ENCODE measurements at regions not wholly inside any gene's neighbourhood (a gene's known extent, or its start where the extent isn't known, plus 50 kb on each side); places are given as distances from the start of the nearest gene placed in this dataset.

- no peak for DNase-seq (ENCODE audit: low spot score)
- Mint-ChIP-seq H3K4me1 (ENCODE audit: low read depth) (no peaks in the 10 kb centered on the region), H3K27ac (no peak overlapping the region), H3K4me3 (no peak overlapping the region), H3K36me3 (ENCODE audit: low read depth) (no peaks in the 10 kb centered on the region), H3K9me3 (no peaks in the 10 kb centered on the region), H3K27me3 (ENCODE audit: low read depth) (peaks cover 10% of the 10 kb centered on the region)
Measured at GRCh38 chr1:30275926-30276764, 447.2 kb downstream of the MATN1 start.

DNA sequence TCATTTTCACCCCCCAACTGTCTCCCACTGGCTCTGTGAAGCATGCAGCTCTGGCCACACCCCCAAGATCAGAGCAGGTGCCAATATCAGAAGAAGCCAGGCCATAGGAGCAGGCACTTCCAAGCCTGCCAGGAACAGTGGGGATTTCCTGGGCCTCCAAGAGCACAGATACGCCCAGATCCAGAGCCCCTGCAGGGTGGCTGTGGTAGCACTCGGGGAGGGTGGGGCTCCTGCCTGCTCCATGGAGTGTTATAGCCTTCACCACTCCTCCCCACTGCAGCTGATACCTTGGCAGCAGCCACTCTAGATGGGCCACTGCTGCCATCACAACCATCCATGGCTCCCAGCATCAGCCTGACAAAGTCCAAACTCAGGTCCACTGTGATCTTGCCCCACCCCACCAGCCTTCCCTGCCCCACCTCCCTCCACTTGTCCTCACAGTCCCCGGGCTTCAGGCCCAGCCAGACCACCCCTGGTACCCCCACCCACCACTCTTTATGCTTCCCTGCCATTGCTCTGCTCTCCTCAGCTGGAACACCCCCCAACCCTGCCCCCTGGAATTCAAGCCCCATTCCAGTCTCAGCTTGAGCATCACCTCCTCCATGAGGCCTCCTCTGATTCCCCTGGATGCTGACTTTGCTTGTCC lies 448.3 kb downstream of the MATN1 start:
- Mint-ChIP-seq H3K27me3 (ENCODE audit: low read depth) (peaks cover 6% of the 10 kb centered on the region), H3K9me3 (no peaks in the 10 kb centered on the region), H3K4me3 (no peak overlapping the region), H3K4me1 (ENCODE audit: low read depth) (no peaks in the 10 kb centered on the region), H3K27ac (no peak overlapping the region), H3K36me3 (ENCODE audit: low read depth) (no peaks in the 10 kb centered on the region)
- no peak for DNase-seq (ENCODE audit: low spot score)

DNA sequence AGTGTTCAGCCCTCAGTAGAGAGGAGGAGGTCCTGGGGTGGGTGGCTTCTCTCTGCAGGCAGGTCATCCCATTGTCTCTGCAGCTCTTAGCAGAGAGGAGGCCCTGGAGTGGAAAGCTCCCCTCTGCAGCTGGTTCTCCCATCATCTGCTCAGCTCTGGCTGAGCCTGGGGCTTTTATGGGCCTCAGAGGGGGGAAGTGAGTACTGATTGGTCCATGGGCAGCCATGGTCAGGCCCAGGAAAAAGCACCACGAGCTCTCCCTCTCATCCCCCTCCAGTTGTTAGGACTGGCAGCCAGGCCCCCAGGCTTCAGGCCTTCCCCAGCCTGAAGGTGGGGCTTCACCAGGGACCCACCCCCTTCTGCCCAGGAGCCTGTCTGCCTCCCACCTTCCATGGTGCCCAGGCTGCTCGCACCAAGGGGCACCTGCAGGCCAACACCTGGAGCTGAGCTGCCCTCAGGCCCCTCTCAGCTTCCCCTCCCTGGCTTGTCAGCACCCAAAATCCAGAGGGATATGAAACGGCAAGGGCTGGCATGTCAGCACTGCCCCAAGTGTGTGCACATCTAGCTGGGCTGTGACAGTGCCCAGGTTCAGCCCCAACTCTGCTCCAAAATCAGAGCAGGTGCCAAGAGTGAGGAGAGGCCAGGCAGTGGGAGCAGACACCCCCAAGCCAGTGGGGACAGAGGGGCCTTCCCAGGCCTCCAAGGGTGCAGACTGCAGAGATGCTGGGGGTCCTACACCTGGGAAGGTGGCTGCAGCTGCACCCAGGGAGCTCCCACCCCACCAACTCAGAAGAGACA lies 449.0 kb downstream of the MATN1 start:
- H3K9me3 Mint-ChIP-seq = no peaks in the 10 kb centered on the region
- peaks cover 2% of the 10 kb centered on the region for H3K27me3 Mint-ChIP-seq (ENCODE audit: low read depth)
- no peaks in the 10 kb centered on the region for H3K36me3 Mint-ChIP-seq (ENCODE audit: low read depth)
- no peak for DNase-seq (ENCODE audit: low spot score)
- H3K4me3 Mint-ChIP-seq = no peak overlapping the region
- no peaks in the 10 kb centered on the region for H3K4me1 Mint-ChIP-seq (ENCODE audit: low read depth)
- no peak overlapping the region for H3K27ac Mint-ChIP-seq

- Mint-ChIP-seq H3K4me1 (ENCODE audit: low read depth) (no peaks in the 10 kb centered on the region), H3K36me3 (ENCODE audit: low read depth) (no peaks in the 10 kb centered on the region), H3K9me3 (no peaks in the 10 kb centered on the region), H3K27me3 (ENCODE audit: low read depth) (no peaks in the 10 kb centered on the region), H3K27ac (no peak overlapping the region), H3K4me3 (no peak overlapping the region)
- DNase-seq (ENCODE audit: low spot score) = no peak
Measured at GRCh38 chr1:30273456-30273855, 449.9 kb downstream of the MATN1 start.

DNA sequence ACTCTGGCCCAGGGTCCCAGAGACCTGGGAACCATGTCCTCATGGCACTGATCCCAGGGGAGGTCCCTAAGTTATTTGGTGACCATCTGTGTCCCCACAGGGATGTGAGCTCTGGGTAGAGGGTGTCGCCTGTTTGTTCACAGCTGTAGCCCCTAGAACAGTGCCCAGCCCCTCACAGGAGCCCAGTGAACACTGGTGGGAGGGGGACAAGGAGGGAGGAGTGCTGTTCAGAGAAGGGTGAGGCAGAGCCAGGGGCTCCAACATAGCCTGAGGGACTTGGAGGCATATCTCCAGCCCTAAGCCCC lies 450.4 kb downstream of the MATN1 start:
- Mint-ChIP-seq H3K9me3 (no peaks in the 10 kb centered on the region), H3K4me1 (ENCODE audit: low read depth) (no peaks in the 10 kb centered on the region), H3K36me3 (ENCODE audit: low read depth) (no peaks in the 10 kb centered on the region), H3K27me3 (ENCODE audit: low read depth) (no peaks in the 10 kb centered on the region), H3K27ac (no peak overlapping the region), H3K4me3 (no peak overlapping the region)
- no peak for DNase-seq (ENCODE audit: low spot score)

DNA sequence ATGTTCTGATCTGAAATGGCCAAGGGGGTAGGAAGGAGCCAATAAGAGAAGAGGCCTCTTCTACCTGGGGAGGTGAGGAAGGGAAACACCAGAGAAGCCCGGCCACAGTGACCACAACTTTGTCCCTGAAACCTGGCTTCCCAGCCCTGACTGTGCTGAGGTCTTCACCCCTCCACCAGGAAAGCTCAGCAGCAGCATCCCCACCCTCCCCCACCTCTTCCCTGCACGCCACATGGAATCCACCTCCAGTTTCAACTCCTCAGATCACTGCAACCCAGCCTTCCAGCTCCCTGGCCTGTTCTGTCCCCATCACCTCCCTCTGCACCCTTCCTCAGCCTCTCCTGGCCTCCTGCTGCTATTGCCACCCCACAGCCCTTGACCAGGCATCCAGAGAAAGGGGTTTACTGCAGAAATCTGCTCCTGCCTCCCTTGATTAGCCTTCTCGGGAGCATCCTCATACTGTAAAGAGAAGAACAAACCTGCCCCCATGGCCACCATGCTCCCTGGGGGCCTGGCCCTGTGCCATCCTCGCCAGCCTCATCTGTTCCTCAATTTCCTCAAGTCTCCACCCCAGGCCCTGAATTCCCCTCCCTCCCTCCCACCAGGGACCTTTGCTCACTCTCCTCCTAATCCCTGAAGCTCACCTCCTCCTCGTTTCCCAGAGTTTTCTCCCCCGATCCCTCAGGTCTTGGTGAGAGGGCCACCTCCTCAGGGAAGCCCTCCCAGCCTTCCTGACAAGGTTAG lies 450.9 kb downstream of the MATN1 start:
- no peaks in the 10 kb centered on the region for H3K9me3 Mint-ChIP-seq
- no peaks in the 10 kb centered on the region for H3K4me1 Mint-ChIP-seq (ENCODE audit: low read depth)
- H3K27me3 Mint-ChIP-seq (ENCODE audit: low read depth) = no peaks in the 10 kb centered on the region
- no peak overlapping the region for H3K27ac Mint-ChIP-seq
- DNase-seq (ENCODE audit: low spot score) = no peak
- H3K36me3 Mint-ChIP-seq (ENCODE audit: low read depth) = no peaks in the 10 kb centered on the region
- no peak overlapping the region for H3K4me3 Mint-ChIP-seq

GRCh38 chr1:30271401-30272276 lies 451.7 kb downstream of the MATN1 start:
- H3K36me3 Mint-ChIP-seq (ENCODE audit: low read depth) = no peaks in the 10 kb centered on the region
- no peaks in the 10 kb centered on the region for H3K4me1 Mint-ChIP-seq (ENCODE audit: low read depth)
- no peak overlapping the region for H3K4me3 Mint-ChIP-seq
- no peaks in the 10 kb centered on the region for H3K27me3 Mint-ChIP-seq (ENCODE audit: low read depth)
- no peak for DNase-seq (ENCODE audit: low spot score)
- H3K27ac Mint-ChIP-seq = no peak overlapping the region
- H3K9me3 Mint-ChIP-seq = no peaks in the 10 kb centered on the region

GRCh38 chr1:30270461-30270860 lies 452.9 kb downstream of the MATN1 start:
- no peak for DNase-seq (ENCODE audit: low spot score)
- Mint-ChIP-seq H3K4me3 (no peak overlapping the region), H3K9me3 (no peaks in the 10 kb centered on the region), H3K27ac (no peak overlapping the region), H3K4me1 (ENCODE audit: low read depth) (no peaks in the 10 kb centered on the region), H3K36me3 (ENCODE audit: low read depth) (no peaks in the 10 kb centered on the region), H3K27me3 (ENCODE audit: low read depth) (no peaks in the 10 kb centered on the region)

GRCh38 chr1:30268923-30269666 lies 454.3 kb downstream of the MATN1 start:
- no peaks in the 10 kb centered on the region for H3K9me3 Mint-ChIP-seq
- no peak overlapping the region for H3K4me3 Mint-ChIP-seq
- H3K36me3 Mint-ChIP-seq (ENCODE audit: low read depth) = no peaks in the 10 kb centered on the region
- no peak overlapping the region for H3K27ac Mint-ChIP-seq
- no peaks in the 10 kb centered on the region for H3K27me3 Mint-ChIP-seq (ENCODE audit: low read depth)
- no peaks in the 10 kb centered on the region for H3K4me1 Mint-ChIP-seq (ENCODE audit: low read depth)
- DNase-seq (ENCODE audit: low spot score) = no peak

DNA sequence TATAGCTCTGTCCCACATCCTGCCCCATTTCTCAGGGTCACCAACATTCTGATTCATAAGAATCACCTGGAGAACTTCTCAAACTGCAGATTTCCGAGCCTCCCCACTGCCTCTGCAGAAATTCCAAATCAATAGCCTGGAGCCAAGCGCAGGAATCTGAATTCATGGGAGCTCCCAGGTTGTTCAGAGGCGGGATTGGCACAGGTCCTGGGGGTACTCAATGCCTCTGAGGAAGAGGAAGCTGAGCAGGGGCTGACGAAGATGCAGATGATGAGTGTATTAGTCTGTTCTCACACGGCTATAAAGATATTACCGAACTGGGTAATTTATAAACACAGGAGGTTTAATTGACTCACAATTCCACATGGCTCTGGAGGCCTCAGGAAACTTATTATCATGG lies 455.5 kb downstream of the MATN1 start:
- no peaks in the 10 kb centered on the region for H3K27me3 Mint-ChIP-seq (ENCODE audit: low read depth)
- H3K27ac Mint-ChIP-seq = no peak overlapping the region
- H3K9me3 Mint-ChIP-seq = no peaks in the 10 kb centered on the region

DNA sequence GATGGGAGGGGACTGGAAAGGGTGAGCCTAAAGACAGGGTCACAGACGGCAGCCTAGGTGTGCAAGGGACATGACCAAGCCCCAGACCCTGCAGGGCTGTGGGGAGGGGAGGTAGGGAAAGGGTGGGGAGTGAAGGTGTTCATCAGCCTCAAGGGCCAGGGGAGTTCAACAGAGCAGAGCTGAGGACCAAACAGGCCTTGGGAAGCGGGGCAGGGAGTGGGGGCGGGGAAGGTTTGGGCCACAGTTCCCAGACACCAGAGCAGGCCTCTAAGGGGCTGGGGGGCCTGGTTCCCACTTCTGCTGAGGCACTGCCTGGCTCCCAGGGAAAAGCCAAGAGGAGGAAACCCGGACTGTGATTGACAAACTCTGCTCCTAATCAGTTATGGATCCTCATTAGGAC lies 456.3 kb downstream of the MATN1 start:
- H3K36me3 Mint-ChIP-seq (ENCODE audit: low read depth) = no peaks in the 10 kb centered on the region
- DNase-seq (ENCODE audit: low spot score) = no peak
- H3K4me1 Mint-ChIP-seq (ENCODE audit: low read depth) = no peaks in the 10 kb centered on the region
- H3K27ac Mint-ChIP-seq = no peak overlapping the region
- no peaks in the 10 kb centered on the region for H3K9me3 Mint-ChIP-seq
- H3K27me3 Mint-ChIP-seq (ENCODE audit: low read depth) = no peaks in the 10 kb centered on the region
- no peak overlapping the region for H3K4me3 Mint-ChIP-seq

More for the DNA sequence above, 455.5 kb downstream of the MATN1 start:
- no peaks in the 10 kb centered on the region for H3K36me3 Mint-ChIP-seq (ENCODE audit: low read depth)
- H3K4me1 Mint-ChIP-seq (ENCODE audit: low read depth) = no peaks in the 10 kb centered on the region
- no peak overlapping the region for H3K4me3 Mint-ChIP-seq
- DNase-seq (ENCODE audit: low spot score) = no peak

- H3K36me3 Mint-ChIP-seq (ENCODE audit: low read depth) = no peaks in the 10 kb centered on the region
- H3K27ac Mint-ChIP-seq = no peak overlapping the region
- H3K4me3 Mint-ChIP-seq = no peak overlapping the region
- H3K27me3 Mint-ChIP-seq (ENCODE audit: low read depth) = no peaks in the 10 kb centered on the region
- no peaks in the 10 kb centered on the region for H3K4me1 Mint-ChIP-seq (ENCODE audit: low read depth)
- DNase-seq (ENCODE audit: low spot score) = no peak
- H3K9me3 Mint-ChIP-seq = no peaks in the 10 kb centered on the region
Measured at GRCh38 chr1:30265127-30266070, 458.0 kb downstream of the MATN1 start.
